GM12875 (cell line): ENCODE measurements at regions not wholly inside any gene's neighbourhood (a gene's known extent, or its start where the extent isn't known, plus 50 kb on each side); places are given as distances from the start of the nearest gene placed in this dataset.
A peak's percentile ranks its signal among the peaks of the same experiment; 100 is the strongest.
"Not testable (repeated sequence)": the region's sequence is repeated elsewhere in the genome, so short reads cannot be mapped to it uniquely, and the experiment has no call there.

Experiments used
- H3K4me3 ChIP-seq: one replicate; pipeline ENCODE4 v1.5.1; 2011; ENCODE audit warnings: low read depth, low read length, control low read depth
- CTCF ChIP-seq: IDR thresholded peaks from 2 replicates; pipeline ENCODE4 v1.5.1; 2011; ENCODE audit warnings: low read depth, mild to moderate bottlenecking, control low read depth, inconsistent platforms, low read length, moderate library complexity, borderline replicate concordance; ENCODE audit not compliant: insufficient read depth

- TF ChIP-seq CTCF: no peak
- H3K4me3 ChIP-seq: no peak overlapping the region
Observed at GRCh38 chr7:126065766-126066165, 1136.1 kb upstream of the POT1 start.

GRCh38 chr7:126057979-126058378 lies 1128.4 kb upstream of the POT1 start:
- no peak for TF ChIP-seq CTCF
- H3K4me3 ChIP-seq: no peak overlapping the region

- H3K4me3 ChIP-seq: not testable (repeated sequence)
Observed at GRCh38 chr7:126056613-126057012, 1127.0 kb upstream of the POT1 start.

GRCh38 chr7:126052229-126052628 lies 1122.6 kb upstream of the POT1 start:
- no peak overlapping the region for H3K4me3 ChIP-seq
- TF ChIP-seq CTCF: no peak

GRCh38 chr7:126044662-126045061 lies 1115.0 kb upstream of the POT1 start:
- H3K4me3 ChIP-seq: no peak overlapping the region
- TF ChIP-seq CTCF: no peak

- H3K4me3 ChIP-seq: no peak overlapping the region
- TF ChIP-seq CTCF: 0 out of 2 replicates have a peak, but pooled peaks have one; percentile 2
Observed at GRCh38 chr7:126041472-126041871, 1111.8 kb upstream of the POT1 start.

- no peak overlapping the region for H3K4me3 ChIP-seq
- no peak for TF ChIP-seq CTCF
Observed at GRCh38 chr7:126040114-126041045, 1110.8 kb upstream of the POT1 start.
